SK-N-SH treated with all-trans-retinoic acid at 6 μM for 48 hours (cell line): ENCODE measurements at regions not wholly inside any gene's neighbourhood (a gene's known extent, or its start where the extent isn't known, plus 50 kb on each side); places are given as distances from the start of the nearest gene placed in this dataset.

ENCODE experiments used
- ATAC-seq: fragments of 200-7000 bp; cut with Tn5 transposase; 3 replicates; pipeline ENCODE4 v1.9.1; 2020; ENCODE audit warnings: mild to moderate bottlenecking, moderate library complexity
- ARNTL ChIP-seq: fragments of 450-650 bp; formaldehyde crosslinking; IDR thresholded peaks from 2 replicates; pipeline ENCODE4 v1.5.0; 2020; ENCODE audit warnings: low read depth, mild to moderate bottlenecking, moderate library complexity, borderline replicate concordance
- BACH2 ChIP-seq: fragments of 250-450 bp; sonication (Bioruptor Pico); IDR thresholded peaks from 2 replicates; pipeline ENCODE4 v1.9.0; 2021; ENCODE audit warnings: mild to moderate bottlenecking, borderline replicate concordance
- CSDC2 ChIP-seq: fragments of 250-450 bp; sonication (Bioruptor Pico); IDR thresholded peaks from 2 replicates; pipeline ENCODE4 v1.5.0; 2020; ENCODE audit warnings: mild to moderate bottlenecking, moderate library complexity
- ESRRG ChIP-seq: fragments of 250-450 bp; sonication (Bioruptor Pico); IDR thresholded peaks from 2 replicates; pipeline ENCODE4 v1.6.1; 2021; ENCODE audit warnings: mild to moderate bottlenecking
- GLIS3 ChIP-seq: fragments of 250-450 bp; sonication (Bioruptor Pico); IDR thresholded peaks from 2 replicates; pipeline ENCODE4 v1.5.0; 2020; ENCODE audit warnings: mild to moderate bottlenecking, moderate library complexity
- ISL1 ChIP-seq: fragments of 250-450 bp; sonication (Bioruptor Pico); IDR thresholded peaks from 2 replicates; pipeline ENCODE4 v2.1.2; 2022; ENCODE audit warnings: mild to moderate bottlenecking, moderate library complexity
- OSR1 ChIP-seq: fragments of 250-450 bp; sonication (Bioruptor Pico); IDR thresholded peaks from 2 replicates; pipeline ENCODE4 v1.8.0; 2022; ENCODE audit warnings: moderate library complexity, mild to moderate bottlenecking, inconsistent platforms
- RARB ChIP-seq: fragments of 250-450 bp; sonication (Bioruptor Pico); IDR thresholded peaks from 2 replicates; pipeline ENCODE4 v1.8.0; 2021; ENCODE audit warnings: mild to moderate bottlenecking, moderate library complexity
- SNAI2 ChIP-seq: fragments of 250-450 bp; sonication (Bioruptor Pico); IDR thresholded peaks from 2 replicates; pipeline ENCODE4 v1.5.0; 2020; ENCODE audit warnings: mild to moderate bottlenecking, moderate library complexity
- TCF4 ChIP-seq: fragments of 250-450 bp; sonication (Bioruptor Pico); IDR thresholded peaks from 2 replicates; pipeline ENCODE4 v1.8.0; 2021; ENCODE audit warnings: mild to moderate bottlenecking, moderate library complexity, borderline replicate concordance
- TOX ChIP-seq: fragments of 250-450 bp; sonication (Bioruptor Pico); IDR thresholded peaks from 2 replicates; pipeline ENCODE4 v1.8.0; 2021; ENCODE audit warnings: mild to moderate bottlenecking, moderate library complexity, borderline replicate concordance
- ZC3H10 ChIP-seq: fragments of 250-450 bp; sonication (Bioruptor Pico); IDR thresholded peaks from 2 replicates; pipeline ENCODE4 v1.5.1; 2021; ENCODE audit warnings: mild to moderate bottlenecking, moderate library complexity
- ZFP3 ChIP-seq: fragments of 250-450 bp; sonication (Bioruptor Pico); IDR thresholded peaks from 2 replicates; pipeline ENCODE4 v1.5.0; 2020; ENCODE audit warnings: mild to moderate bottlenecking, moderate library complexity
- ZNF565 ChIP-seq: fragments of 450-650 bp; formaldehyde crosslinking; conservative IDR thresholded peaks from 2 replicates; pipeline ENCODE4 v1.5.0; 2020; ENCODE audit warnings: low read depth, mild to moderate bottlenecking, moderate library complexity
- ZNF8 ChIP-seq: fragments of 450-650 bp; formaldehyde crosslinking; IDR thresholded peaks from 2 replicates; pipeline ENCODE4 v1.5.0; 2020; ENCODE audit warnings: mild to moderate bottlenecking, moderate library complexity
- TF ChIP-seq, protein P1 (sequence below): fragments of 250-450 bp; sonication (Bioruptor Pico); IDR thresholded peaks from 2 replicates; pipeline ENCODE4 v1.5.1; 2021; ENCODE audit warnings: mild to moderate bottlenecking, moderate library complexity
- TF ChIP-seq, protein P2 (sequence below): fragments of 250-450 bp; sonication (Bioruptor Pico); IDR thresholded peaks from 2 replicates; pipeline ENCODE4 v1.8.0; 2021; ENCODE audit warnings: low read depth, mild to moderate bottlenecking, moderate library complexity, borderline replicate concordance
- TF ChIP-seq, protein P3 (sequence below): fragments of 250-450 bp; sonication (Bioruptor Pico); IDR thresholded peaks from 2 replicates; pipeline ENCODE4 v1.5.1; 2020; ENCODE audit warnings: low read depth, mild to moderate bottlenecking, moderate library complexity
- TF ChIP-seq, protein P4 (sequence below): fragments of 250-450 bp; sonication (Bioruptor Pico); IDR thresholded peaks from 2 replicates; pipeline ENCODE4 v1.5.0; 2020; ENCODE audit warnings: mild to moderate bottlenecking, moderate library complexity

DNA sequence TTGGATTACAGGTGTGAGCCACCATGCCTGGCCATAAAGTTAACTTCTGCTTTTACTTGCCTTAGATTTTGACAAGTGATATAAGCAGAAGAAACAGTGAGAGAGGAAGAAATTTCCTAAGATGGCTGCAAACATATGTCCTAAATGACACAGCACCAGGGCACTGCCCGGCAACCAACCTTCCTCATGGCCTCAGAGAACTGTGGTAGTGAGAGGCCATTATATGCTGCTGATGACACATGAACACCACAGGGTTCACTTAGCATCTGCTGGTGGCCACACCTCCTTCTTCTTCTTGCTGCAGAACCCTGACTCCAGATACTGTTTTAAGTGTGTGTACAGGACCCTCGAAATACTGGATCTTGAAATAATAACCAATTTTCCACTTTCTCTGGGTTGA, 88.2 kb downstream of the KCTD12 start (continued):
- no peak for TF ChIP-seq RARB (CRISPR knock-in tag)
- no peak for TF ChIP-seq TOX (CRISPR knock-in tag)
- TF ChIP-seq, all 23 proteins: peak for 0

DNA sequence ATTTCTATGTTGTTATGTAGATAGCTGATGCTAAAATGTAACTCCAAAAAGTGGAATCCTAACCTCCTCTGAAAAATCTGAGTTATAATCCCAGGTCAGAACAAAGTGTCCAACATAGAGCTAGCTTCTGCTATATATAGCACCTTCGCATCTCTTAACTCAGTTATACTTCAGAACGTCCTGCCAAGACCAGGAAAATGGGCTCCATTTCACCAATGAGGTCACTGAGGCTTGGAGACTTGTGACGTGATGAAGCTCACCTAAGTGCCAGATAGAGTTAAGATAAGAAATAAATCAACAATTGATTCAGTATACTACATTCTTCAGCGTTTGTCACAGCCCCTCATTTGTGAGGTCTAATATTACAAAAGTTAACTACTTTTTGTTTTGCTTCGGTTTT, 88.8 kb downstream of the KCTD12 start:
- TF ChIP-seq CSDC2 (no peak), SNAI2 (CRISPR knock-in tag) (no peak), OSR1 (CRISPR knock-in tag) (no peak), BACH2 (no peak), ARNTL (CRISPR knock-in tag) (no peak), ZNF8 (CRISPR knock-in tag) (no peak), GLIS3 (CRISPR knock-in tag) (no peak), RARB (CRISPR knock-in tag) (no peak), ESRRG (no peak), ZNF565 (no peak)
- TF ChIP-seq, protein P1, sequence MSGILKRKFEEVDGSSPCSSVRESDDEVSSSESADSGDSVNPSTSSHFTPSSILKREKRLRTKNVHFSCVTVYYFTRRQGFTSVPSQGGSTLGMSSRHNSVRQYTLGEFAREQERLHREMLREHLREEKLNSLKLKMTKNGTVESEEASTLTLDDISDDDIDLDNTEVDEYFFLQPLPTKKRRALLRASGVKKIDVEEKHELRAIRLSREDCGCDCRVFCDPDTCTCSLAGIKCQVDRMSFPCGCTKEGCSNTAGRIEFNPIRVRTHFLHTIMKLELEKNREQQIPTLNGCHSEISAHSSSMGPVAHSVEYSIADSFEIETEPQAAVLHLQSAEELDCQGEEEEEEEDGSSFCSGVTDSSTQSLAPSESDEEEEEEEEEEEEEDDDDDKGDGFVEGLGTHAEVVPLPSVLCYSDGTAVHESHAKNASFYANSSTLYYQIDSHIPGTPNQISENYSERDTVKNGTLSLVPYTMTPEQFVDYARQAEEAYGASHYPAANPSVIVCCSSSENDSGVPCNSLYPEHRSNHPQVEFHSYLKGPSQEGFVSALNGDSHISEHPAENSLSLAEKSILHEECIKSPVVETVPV (CRISPR knock-in tag), result no peak
- TF ChIP-seq, protein P2, sequence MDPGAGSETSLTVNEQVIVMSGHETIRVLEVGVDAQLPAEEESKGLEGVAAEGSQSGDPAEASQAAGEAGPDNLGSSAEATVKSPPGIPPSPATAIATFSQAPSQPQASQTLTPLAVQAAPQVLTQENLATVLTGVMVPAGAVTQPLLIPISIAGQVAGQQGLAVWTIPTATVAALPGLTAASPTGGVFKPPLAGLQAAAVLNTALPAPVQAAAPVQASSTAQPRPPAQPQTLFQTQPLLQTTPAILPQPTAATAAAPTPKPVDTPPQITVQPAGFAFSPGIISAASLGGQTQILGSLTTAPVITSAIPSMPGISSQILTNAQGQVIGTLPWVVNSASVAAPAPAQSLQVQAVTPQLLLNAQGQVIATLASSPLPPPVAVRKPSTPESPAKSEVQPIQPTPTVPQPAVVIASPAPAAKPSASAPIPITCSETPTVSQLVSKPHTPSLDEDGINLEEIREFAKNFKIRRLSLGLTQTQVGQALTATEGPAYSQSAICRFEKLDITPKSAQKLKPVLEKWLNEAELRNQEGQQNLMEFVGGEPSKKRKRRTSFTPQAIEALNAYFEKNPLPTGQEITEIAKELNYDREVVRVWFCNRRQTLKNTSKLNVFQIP (CRISPR knock-in tag), result no peak
- no peak for ATAC-seq

DNA sequence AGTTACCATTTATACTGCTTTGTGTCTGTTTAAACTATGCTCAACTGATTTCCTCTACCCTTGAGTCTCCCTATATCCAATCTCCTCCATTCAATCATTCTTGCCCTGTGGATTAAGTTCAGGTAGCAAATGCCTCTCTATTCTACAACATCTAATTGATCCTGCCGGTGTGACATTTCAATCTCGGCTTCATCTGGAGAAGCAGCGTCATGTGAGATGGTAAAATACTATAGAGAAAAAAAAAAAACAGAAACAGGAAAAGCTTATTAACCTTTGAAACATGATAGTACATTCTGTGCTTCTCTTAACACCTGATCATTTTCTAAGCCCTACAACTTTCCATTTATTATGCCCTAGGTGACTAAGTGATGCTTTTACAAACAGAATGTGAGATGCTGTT, 89.4 kb downstream of the KCTD12 start:
- no peak for ATAC-seq

More for the DNA sequence above, 89.4 kb downstream of the KCTD12 start:
- TF ChIP-seq, protein P2 (CRISPR knock-in tag), result no peak
- TF ChIP-seq ESRRG, result no peak
- TF ChIP-seq ZFP3 (CRISPR knock-in tag), result no peak
- TF ChIP-seq ISL1 (CRISPR knock-in tag), result no peak
- no peak for TF ChIP-seq ZC3H10 (CRISPR knock-in tag)
- TF ChIP-seq CSDC2, result no peak
- no peak for TF ChIP-seq TCF4 (CRISPR knock-in tag)
- TF ChIP-seq ARNTL (CRISPR knock-in tag), result no peak
- TF ChIP-seq, protein P3, sequence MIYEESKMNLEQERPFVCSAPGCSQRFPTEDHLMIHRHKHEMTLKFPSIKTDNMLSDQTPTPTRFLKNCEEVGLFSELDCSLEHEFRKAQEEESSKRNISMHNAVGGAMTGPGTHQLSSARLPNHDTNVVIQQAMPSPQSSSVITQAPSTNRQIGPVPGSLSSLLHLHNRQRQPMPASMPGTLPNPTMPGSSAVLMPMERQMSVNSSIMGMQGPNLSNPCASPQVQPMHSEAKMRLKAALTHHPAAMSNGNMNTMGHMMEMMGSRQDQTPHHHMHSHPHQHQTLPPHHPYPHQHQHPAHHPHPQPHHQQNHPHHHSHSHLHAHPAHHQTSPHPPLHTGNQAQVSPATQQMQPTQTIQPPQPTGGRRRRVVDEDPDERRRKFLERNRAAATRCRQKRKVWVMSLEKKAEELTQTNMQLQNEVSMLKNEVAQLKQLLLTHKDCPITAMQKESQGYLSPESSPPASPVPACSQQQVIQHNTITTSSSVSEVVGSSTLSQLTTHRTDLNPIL (CRISPR knock-in tag), result no peak
- TF ChIP-seq, protein P4, sequence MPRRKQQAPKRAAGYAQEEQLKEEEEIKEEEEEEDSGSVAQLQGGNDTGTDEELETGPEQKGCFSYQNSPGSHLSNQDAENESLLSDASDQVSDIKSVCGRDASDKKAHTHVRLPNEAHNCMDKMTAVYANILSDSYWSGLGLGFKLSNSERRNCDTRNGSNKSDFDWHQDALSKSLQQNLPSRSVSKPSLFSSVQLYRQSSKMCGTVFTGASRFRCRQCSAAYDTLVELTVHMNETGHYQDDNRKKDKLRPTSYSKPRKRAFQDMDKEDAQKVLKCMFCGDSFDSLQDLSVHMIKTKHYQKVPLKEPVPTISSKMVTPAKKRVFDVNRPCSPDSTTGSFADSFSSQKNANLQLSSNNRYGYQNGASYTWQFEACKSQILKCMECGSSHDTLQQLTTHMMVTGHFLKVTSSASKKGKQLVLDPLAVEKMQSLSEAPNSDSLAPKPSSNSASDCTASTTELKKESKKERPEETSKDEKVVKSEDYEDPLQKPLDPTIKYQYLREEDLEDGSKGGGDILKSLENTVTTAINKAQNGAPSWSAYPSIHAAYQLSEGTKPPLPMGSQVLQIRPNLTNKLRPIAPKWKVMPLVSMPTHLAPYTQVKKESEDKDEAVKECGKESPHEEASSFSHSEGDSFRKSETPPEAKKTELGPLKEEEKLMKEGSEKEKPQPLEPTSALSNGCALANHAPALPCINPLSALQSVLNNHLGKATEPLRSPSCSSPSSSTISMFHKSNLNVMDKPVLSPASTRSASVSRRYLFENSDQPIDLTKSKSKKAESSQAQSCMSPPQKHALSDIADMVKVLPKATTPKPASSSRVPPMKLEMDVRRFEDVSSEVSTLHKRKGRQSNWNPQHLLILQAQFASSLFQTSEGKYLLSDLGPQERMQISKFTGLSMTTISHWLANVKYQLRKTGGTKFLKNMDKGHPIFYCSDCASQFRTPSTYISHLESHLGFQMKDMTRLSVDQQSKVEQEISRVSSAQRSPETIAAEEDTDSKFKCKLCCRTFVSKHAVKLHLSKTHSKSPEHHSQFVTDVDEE (CRISPR knock-in tag), result no peak
